ENCODE measurements at regions not wholly inside any gene's neighbourhood (a gene's known extent, or its start where the extent isn't known, plus 50 kb on each side); places are given as distances from the start of the nearest gene placed in this dataset.

DNA sequence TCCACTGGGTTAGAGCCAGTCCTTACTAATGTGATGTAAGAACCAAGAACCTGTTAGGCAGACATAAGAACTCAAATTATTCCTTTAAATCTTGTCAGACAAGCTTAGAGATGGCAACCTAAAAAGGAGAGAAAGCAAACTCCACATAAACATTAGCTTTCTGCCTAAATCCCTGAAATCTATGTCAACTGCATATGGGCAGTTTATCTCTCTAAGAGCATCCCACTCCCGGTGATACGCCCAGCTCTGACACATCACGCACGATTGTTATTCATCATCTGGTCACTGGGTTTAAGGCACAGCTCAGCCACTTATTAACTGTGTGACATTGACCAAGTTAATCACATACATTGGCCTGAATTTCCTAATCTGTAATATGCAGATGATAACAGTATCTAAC is 323.7 kb downstream of the HHIPL2 start:
- no peaks in the 10 kb centered on the region for H3F3A ChIP-seq (ENCODE audit: insufficient read depth)
- no peaks in the 10 kb centered on the region for H4K20me1 ChIP-seq (ENCODE audit: insufficient read depth)
- no peaks in the 10 kb centered on the region for H3K36me3 ChIP-seq (ENCODE audit: low read depth)
- H2AFZ ChIP-seq, result no peak overlapping the region
- H3K9ac ChIP-seq, result no peak overlapping the region
- no peaks in the 10 kb centered on the region for H3K9me3 ChIP-seq (ENCODE audit: low read depth)
- H3K79me2 ChIP-seq (ENCODE audit: insufficient read depth), result no peaks in the 10 kb centered on the region
- no peak for TF ChIP-seq EZH2 (IDR thresholded peaks at IDR 0.05; ENCODE audit: insufficient read depth, poor library complexity, severe bottlenecking)
- TF ChIP-seq EZH2phosphoT487 (IDR thresholded peaks at IDR 0.05; ENCODE audit: insufficient read depth, low read depth), result no peak
- H3K4me2 ChIP-seq (ENCODE audit: unreplicated experiment), result no peak overlapping the region
- 58 to 63% methylated on average over 4 of the region's 4 CpGs for WGBS, 2 experiments (ENCODE audit: low coverage in 1 of 2, low lambda C conversion rate in 2 of 2, missing lambda C conversion rate in 2 of 2)
- no peaks in the 10 kb centered on the region for H3K9me2 ChIP-seq (ENCODE audit: insufficient read depth)
- peak; percentile 15 for DNase-seq
- H3K4me3 ChIP-seq, result no peak overlapping the region
- H3K4me1 ChIP-seq (ENCODE audit: insufficient read depth), result peaks cover 16% of the 10 kb centered on the region
- in situ Hi-C loops (cut with MboI), result no loop called here
- H3K27ac ChIP-seq, result no peak overlapping the region
- no peaks in the 10 kb centered on the region for H3K27me3 ChIP-seq (replicated peaks; ENCODE audit: insufficient read depth)

DNA sequence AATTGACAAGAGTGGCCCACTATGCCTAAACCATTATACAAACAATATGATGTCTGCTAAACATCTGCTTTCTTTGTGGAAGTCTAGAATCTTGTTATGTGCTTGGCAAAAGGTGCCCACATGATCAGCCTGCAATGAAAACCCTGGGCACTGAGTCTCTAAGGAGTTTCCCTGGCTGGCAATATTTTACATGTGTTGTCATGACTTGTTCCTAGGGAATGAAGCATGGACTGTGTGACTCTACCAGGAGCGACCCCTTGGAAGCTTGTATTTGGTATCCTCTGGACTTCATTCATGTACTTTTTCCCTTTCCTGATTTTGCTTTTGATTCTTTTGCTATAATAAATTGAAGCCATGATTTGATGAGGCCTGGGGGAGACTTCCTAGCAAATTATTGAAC is 324.9 kb downstream of the HHIPL2 start:
- Histone ChIP-seq H3K4me1 (ENCODE audit: insufficient read depth) (peaks cover 16% of the 10 kb centered on the region), H3F3A (ENCODE audit: insufficient read depth) (no peaks in the 10 kb centered on the region), H3K4me2 (ENCODE audit: unreplicated experiment) (no peak overlapping the region), H3K9ac (no peak overlapping the region), H2AFZ (no peak overlapping the region), H3K27me3 (replicated peaks; ENCODE audit: insufficient read depth) (no peaks in the 10 kb centered on the region), H3K9me3 (ENCODE audit: low read depth) (no peaks in the 10 kb centered on the region), H3K4me3 (no peak overlapping the region), H3K79me2 (ENCODE audit: insufficient read depth) (no peaks in the 10 kb centered on the region), H3K27ac (no peak overlapping the region), H4K20me1 (ENCODE audit: insufficient read depth) (no peaks in the 10 kb centered on the region), H3K9me2 (ENCODE audit: insufficient read depth) (no peaks in the 10 kb centered on the region), H3K36me3 (ENCODE audit: low read depth) (no peaks in the 10 kb centered on the region)
- in situ Hi-C loops (cut with MboI), result no loop called here
- TF ChIP-seq EZH2phosphoT487 (IDR thresholded peaks at IDR 0.05; ENCODE audit: insufficient read depth, low read depth) (no peak), EZH2 (IDR thresholded peaks at IDR 0.05; ENCODE audit: insufficient read depth, poor library complexity, severe bottlenecking) (no peak)
- WGBS, 2 experiments (ENCODE audit: low coverage in 1 of 2, low lambda C conversion rate in 2 of 2, missing lambda C conversion rate in 2 of 2), result 85 to 97% methylated on average over 1 of the region's 1 CpG
- DNase-seq, result no peak

DNA sequence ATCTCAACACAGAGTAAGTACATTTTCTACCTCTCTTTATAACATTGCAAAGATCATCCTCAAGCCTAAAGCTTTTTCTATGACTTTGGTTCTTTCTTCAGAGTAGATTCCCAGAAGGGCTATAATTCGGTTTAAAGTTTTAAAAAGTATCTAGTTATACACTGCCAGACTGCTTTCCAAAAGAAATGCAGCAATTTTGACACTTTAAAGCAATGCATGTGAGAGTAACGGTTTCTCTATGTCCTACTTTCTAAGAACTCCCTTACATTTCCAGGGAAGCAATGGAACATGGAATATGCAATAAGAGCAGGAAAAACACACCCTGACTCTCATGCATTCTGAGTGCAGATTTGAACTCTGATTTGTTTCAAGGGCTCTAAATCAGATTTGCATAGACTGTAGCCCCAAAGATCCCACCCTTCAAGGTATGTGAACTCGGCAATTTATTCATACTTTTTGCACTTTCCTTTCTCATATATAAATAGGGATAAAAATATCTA is 331.6 kb downstream of the HHIPL2 start:
- Histone ChIP-seq H4K20me1 (ENCODE audit: insufficient read depth) (no peaks in the 10 kb centered on the region), H3K27me3 (replicated peaks; ENCODE audit: insufficient read depth) (no peaks in the 10 kb centered on the region), H3K27ac (no peak overlapping the region), H3K9me3 (ENCODE audit: low read depth) (no peaks in the 10 kb centered on the region), H3K79me2 (ENCODE audit: insufficient read depth) (no peaks in the 10 kb centered on the region), H3K4me3 (no peak overlapping the region), H2AFZ (no peak overlapping the region), H3F3A (ENCODE audit: insufficient read depth) (no peaks in the 10 kb centered on the region), H3K9me2 (ENCODE audit: insufficient read depth) (no peaks in the 10 kb centered on the region), H3K9ac (no peak overlapping the region), H3K4me2 (ENCODE audit: unreplicated experiment) (no peak overlapping the region), H3K4me1 (ENCODE audit: insufficient read depth) (no peaks in the 10 kb centered on the region), H3K36me3 (ENCODE audit: low read depth) (no peaks in the 10 kb centered on the region)
- in situ Hi-C loops (cut with MboI), result no loop called here
- WGBS, 2 experiments (ENCODE audit: low coverage in 1 of 2, low lambda C conversion rate in 2 of 2, missing lambda C conversion rate in 2 of 2), result 77 to 80% methylated on average over 3 of the region's 3 CpGs
- no peak for DNase-seq
- TF ChIP-seq EZH2phosphoT487 (IDR thresholded peaks at IDR 0.05; ENCODE audit: insufficient read depth, low read depth), result no peak
- no peak for TF ChIP-seq EZH2 (IDR thresholded peaks at IDR 0.05; ENCODE audit: insufficient read depth, poor library complexity, severe bottlenecking)

DNA sequence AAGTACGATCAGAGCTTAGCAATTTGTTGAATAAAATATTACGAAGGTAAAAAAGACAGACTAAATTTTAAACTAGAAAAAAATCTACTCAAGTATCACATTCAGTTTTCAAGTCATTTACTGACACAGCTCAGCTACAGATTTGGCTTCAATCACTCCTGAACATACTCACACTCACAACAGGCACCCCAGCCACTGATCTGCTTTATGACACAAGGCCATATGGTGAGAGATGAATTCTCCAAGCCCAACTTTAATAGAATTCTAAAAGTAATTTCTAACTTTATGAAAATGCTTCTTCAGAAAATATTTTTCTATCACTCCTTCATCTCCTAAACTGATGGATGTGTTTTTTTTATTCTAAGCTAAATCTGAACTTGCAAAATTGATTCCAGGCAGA is 337.1 kb downstream of the HHIPL2 start:
- Histone ChIP-seq H3K27me3 (replicated peaks; ENCODE audit: insufficient read depth) (no peaks in the 10 kb centered on the region; the same call in 1 of the 2 replicates), H3K79me2 (ENCODE audit: insufficient read depth) (no peaks in the 10 kb centered on the region), H3K27ac (no peak overlapping the region), H3F3A (ENCODE audit: insufficient read depth) (no peaks in the 10 kb centered on the region), H3K9ac (no peak overlapping the region), H3K36me3 (ENCODE audit: low read depth) (no peaks in the 10 kb centered on the region), H3K4me2 (ENCODE audit: unreplicated experiment) (no peak overlapping the region), H2AFZ (no peak overlapping the region), H4K20me1 (ENCODE audit: insufficient read depth) (no peaks in the 10 kb centered on the region), H3K4me3 (no peak overlapping the region), H3K4me1 (ENCODE audit: insufficient read depth) (no peaks in the 10 kb centered on the region), H3K9me3 (ENCODE audit: low read depth) (no peaks in the 10 kb centered on the region), H3K9me2 (ENCODE audit: insufficient read depth) (no peaks in the 10 kb centered on the region)
- DNase-seq, result no peak
- TF ChIP-seq EZH2phosphoT487 (IDR thresholded peaks at IDR 0.05; ENCODE audit: insufficient read depth, low read depth) (no peak), EZH2 (IDR thresholded peaks at IDR 0.05; ENCODE audit: insufficient read depth, poor library complexity, severe bottlenecking) (no peak)
- in situ Hi-C loops (cut with MboI), result no loop called here
- 66 to 67% methylated on average over 2 of the region's 2 CpGs for WGBS, 2 experiments (ENCODE audit: low coverage in 1 of 2, low lambda C conversion rate in 2 of 2, missing lambda C conversion rate in 2 of 2)

DNA sequence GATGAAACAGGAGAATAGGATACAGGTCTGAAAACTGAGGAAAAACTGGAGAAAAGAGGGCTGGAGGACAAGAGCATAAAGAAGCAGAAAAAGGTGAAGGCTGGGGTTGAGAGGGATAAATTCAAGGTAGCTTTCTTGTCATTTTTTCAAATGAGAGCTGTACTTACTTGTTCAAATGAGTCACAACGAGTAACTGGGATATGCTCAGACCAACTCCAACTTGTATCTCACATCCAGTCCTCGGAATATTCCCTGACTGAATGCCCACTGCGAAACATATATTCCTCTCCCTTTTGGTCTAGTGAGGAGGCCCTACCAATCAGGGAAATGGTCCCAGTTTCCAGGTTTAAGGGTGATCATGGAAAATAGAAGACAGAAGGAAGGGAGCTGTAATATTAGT is 343.4 kb downstream of the HHIPL2 start:
- Histone ChIP-seq H3F3A (ENCODE audit: insufficient read depth) (no peaks in the 10 kb centered on the region), H3K9me2 (ENCODE audit: insufficient read depth) (no peaks in the 10 kb centered on the region), H3K4me1 (ENCODE audit: insufficient read depth) (no peaks in the 10 kb centered on the region), H3K4me2 (ENCODE audit: unreplicated experiment) (no peak overlapping the region), H3K4me3 (no peak overlapping the region), H3K27me3 (replicated peaks; ENCODE audit: insufficient read depth) (no peaks in the 10 kb centered on the region; the same call in 1 of the 2 replicates), H3K27ac (no peak overlapping the region), H4K20me1 (ENCODE audit: insufficient read depth) (no peaks in the 10 kb centered on the region), H3K36me3 (ENCODE audit: low read depth) (no peaks in the 10 kb centered on the region), H3K9ac (no peak overlapping the region), H3K9me3 (ENCODE audit: low read depth) (no peaks in the 10 kb centered on the region), H3K79me2 (ENCODE audit: insufficient read depth) (no peaks in the 10 kb centered on the region), H2AFZ (no peak overlapping the region)
- DNase-seq, result no peak
- in situ Hi-C loops (cut with MboI), result no loop called here
- no CpG with 5 or more reads among the region's 3 CpGs for WGBS, 2 experiments (ENCODE audit: low coverage in 1 of 2, low lambda C conversion rate in 2 of 2, missing lambda C conversion rate in 2 of 2)
- TF ChIP-seq EZH2 (IDR thresholded peaks at IDR 0.05; ENCODE audit: insufficient read depth, poor library complexity, severe bottlenecking) (no peak), EZH2phosphoT487 (IDR thresholded peaks at IDR 0.05; ENCODE audit: insufficient read depth, low read depth) (no peak)

Measured in GM23248 (cell line).